WTC11 (cell line): ENCODE measurements at regions not wholly inside any gene's neighbourhood (a gene's known extent, or its start where the extent isn't known, plus 50 kb on each side); places are given as distances from the start of the nearest gene placed in this dataset.

ENCODE experiments used
- ATF3 ChIP-seq: sonication (generic); formaldehyde crosslinking; conservative IDR thresholded peaks from 2 replicates; pipeline ENCODE4 v1.8.1; 2022; ENCODE audit warnings: mild to moderate bottlenecking, missing genetic modification reagents
- CREB1 ChIP-seq: sonication (generic); formaldehyde crosslinking; IDR thresholded peaks from 2 replicates; pipeline ENCODE4 v1.8.0; 2023; ENCODE audit warnings: mild to moderate bottlenecking, missing genetic modification reagents
- CTCF ChIP-seq: fragments of 200-600 bp; IDR thresholded peaks from 2 replicates; pipeline ENCODE4 v1.8.0; 2022; ENCODE audit warnings: antibody characterized with exemption
- ELF4 ChIP-seq: sonication (generic); formaldehyde crosslinking; IDR thresholded peaks from 2 replicates; pipeline ENCODE4 v1.8.1; 2022; ENCODE audit warnings: low read depth, mild to moderate bottlenecking, moderate library complexity, missing genetic modification reagents
- ESRRA ChIP-seq: sonication (generic); formaldehyde crosslinking; IDR thresholded peaks from 2 replicates; pipeline ENCODE4 v1.8.1; 2022; ENCODE audit warnings: mild to moderate bottlenecking, missing genetic modification reagents, borderline replicate concordance
- FOXP1 ChIP-seq: sonication (generic); formaldehyde crosslinking; IDR thresholded peaks from 2 replicates; pipeline ENCODE4 v1.8.0; 2022; ENCODE audit warnings: missing genetic modification reagents, mild to moderate bottlenecking, moderate library complexity, borderline replicate concordance
- GABPB1 ChIP-seq: sonication (generic); formaldehyde crosslinking; IDR thresholded peaks from 2 replicates; pipeline ENCODE4 v1.8.1; 2023; ENCODE audit warnings: mild to moderate bottlenecking, missing genetic modification reagents
- RORB ChIP-seq: fragments of 250-450 bp; sonication (Bioruptor Pico); IDR thresholded peaks from 2 replicates; pipeline ENCODE4 v1.9.0; 2021; ENCODE audit warnings: mild to moderate bottlenecking
- SMAD3 ChIP-seq: sonication (generic); formaldehyde crosslinking; IDR thresholded peaks from 2 replicates; pipeline ENCODE4 v1.8.0; 2022; ENCODE audit warnings: missing genetic modification reagents, mild to moderate bottlenecking, borderline replicate concordance
- USF2 ChIP-seq: sonication (generic); formaldehyde crosslinking; IDR thresholded peaks from 2 replicates; pipeline ENCODE4 v1.8.1; 2023; ENCODE audit warnings: mild to moderate bottlenecking, missing genetic modification reagents, moderate library complexity
- ZNF121 ChIP-seq: sonication (generic); formaldehyde crosslinking; IDR thresholded peaks from 2 replicates; pipeline ENCODE4 v1.8.0; 2023; ENCODE audit warnings: missing genetic modification reagents
- ZNF396 ChIP-seq: fragments of 250-450 bp; sonication (Bioruptor Pico); IDR thresholded peaks from 2 replicates; pipeline ENCODE4 v1.8.0; 2021; ENCODE audit warnings: mild to moderate bottlenecking, moderate library complexity, borderline replicate concordance
- TF ChIP-seq, protein P1 (sequence below): sonication (generic); formaldehyde crosslinking; IDR thresholded peaks from 2 replicates; pipeline ENCODE4 v1.8.0; 2022; ENCODE audit warnings: mild to moderate bottlenecking, missing genetic modification reagents

DNA sequence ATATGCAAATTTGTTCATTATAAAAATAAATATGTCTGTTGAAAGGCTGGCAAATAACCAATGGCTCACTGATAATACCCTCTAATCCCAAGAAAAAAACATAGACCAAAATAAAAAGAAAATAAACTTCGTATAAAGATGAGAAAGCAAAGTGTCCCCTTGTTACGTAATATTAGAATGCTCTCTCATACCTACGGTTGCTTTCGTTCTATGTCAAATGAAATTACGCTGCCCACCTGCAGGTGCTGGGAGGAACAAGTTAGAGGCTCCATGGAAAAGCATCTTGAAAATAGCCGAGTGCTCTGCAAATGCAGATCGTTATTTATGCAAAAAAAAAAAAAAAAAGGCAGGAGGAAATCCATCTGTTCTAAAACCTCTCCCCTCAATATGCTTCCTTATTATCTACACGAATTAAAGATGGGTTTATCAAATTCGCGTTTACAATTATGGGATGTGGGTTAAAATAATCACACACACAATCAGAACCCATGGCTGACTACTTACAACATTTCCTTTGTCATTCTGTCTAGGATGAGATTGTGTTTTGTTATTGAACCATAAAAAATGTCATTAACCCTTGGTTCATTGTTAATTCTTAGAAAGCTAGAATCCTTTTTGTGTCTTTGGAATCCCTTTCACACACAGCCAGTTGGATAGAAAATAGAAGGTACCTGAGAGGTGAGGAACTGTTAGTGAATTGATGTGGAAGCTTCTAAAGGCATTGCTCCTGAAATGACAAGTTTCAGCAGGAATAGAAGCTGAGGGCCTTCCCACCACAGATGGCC is 268.6 kb downstream of the SETD4 start:
- TF ChIP-seq CTCF (no peak), ZNF121 (CRISPR knock-in tag) (no peak), ZNF396 (no peak), CREB1 (CRISPR knock-in tag) (no peak), RORB (no peak), ATF3 (no peak), ELF4 (CRISPR knock-in tag) (no peak), GABPB1 (CRISPR knock-in tag) (no peak), FOXP1 (CRISPR knock-in tag) (no peak), SMAD3 (no peak), USF2 (CRISPR knock-in tag) (no peak), ESRRA (no peak)
- TF ChIP-seq, protein P1, sequence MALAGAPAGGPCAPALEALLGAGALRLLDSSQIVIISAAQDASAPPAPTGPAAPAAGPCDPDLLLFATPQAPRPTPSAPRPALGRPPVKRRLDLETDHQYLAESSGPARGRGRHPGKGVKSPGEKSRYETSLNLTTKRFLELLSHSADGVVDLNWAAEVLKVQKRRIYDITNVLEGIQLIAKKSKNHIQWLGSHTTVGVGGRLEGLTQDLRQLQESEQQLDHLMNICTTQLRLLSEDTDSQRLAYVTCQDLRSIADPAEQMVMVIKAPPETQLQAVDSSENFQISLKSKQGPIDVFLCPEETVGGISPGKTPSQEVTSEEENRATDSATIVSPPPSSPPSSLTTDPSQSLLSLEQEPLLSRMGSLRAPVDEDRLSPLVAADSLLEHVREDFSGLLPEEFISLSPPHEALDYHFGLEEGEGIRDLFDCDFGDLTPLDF (CRISPR knock-in tag) = no peak
